Fibroblast of lung (primary cell): ENCODE measurements at regions not wholly inside any gene's neighbourhood (a gene's known extent, or its start where the extent isn't known, plus 50 kb on each side); places are given as distances from the start of the nearest gene placed in this dataset.

Experiments used
- DNase-seq, 2 donors: peaks; one replicate each; pipeline versions ENCODE4 v3.0.0 to v3.0.0-alpha.2; 2010; ENCODE audit warnings: low read depth in 2 of 2
- H2AFZ ChIP-seq: 2 replicates; pipeline ENCODE4 v1.5.1; 2012; ENCODE audit warnings: low read length, control low read depth, inconsistent platforms
- H3K27ac ChIP-seq: 2 replicates; pipeline ENCODE4 v1.5.1; 2011; ENCODE audit warnings: low read length, control low read depth; ENCODE audit not compliant: insufficient read depth
- H3K27me3 ChIP-seq: 2 replicates; pipeline ENCODE4 v1.5.1; 2011; ENCODE audit warnings: mild to moderate bottlenecking, low read length; ENCODE audit not compliant: control insufficient read depth, insufficient read depth
- H3K36me3 ChIP-seq: 2 replicates; pipeline ENCODE4 v1.5.1; 2011; ENCODE audit warnings: low read length; ENCODE audit not compliant: control insufficient read depth, insufficient read depth
- H3K4me1 ChIP-seq: 2 replicates; pipeline ENCODE4 v1.5.1; 2011; ENCODE audit warnings: low read length; ENCODE audit not compliant: control insufficient read depth, insufficient read depth; ENCODE audit errors: extremely low read depth
- H3K4me2 ChIP-seq: 2 replicates; pipeline ENCODE4 v1.5.1; 2011; ENCODE audit warnings: low read length, control low read depth; ENCODE audit not compliant: insufficient read depth; ENCODE audit errors: extremely low read depth
- H3K4me3 ChIP-seq, 4 experiments: fragments of 200-600 bp in 1 of 4; sonication (generic) in 1 of 4; replicated peaks in 1 of 4; 2 replicates each; pipeline ENCODE4 v1.5.1; 2011 to 2016; ENCODE audit warnings: low read length in 4 of 4, low read depth in 3 of 4, mild to moderate bottlenecking in 3 of 4, control low read depth in 2 of 4, inconsistent platforms in 1 of 4, mixed read lengths in 1 of 4; ENCODE audit not compliant: insufficient read depth in 1 of 4; ENCODE audit errors: control extremely low read depth in 1 of 4
- H3K79me2 ChIP-seq: 2 replicates; pipeline ENCODE4 v1.5.1; 2012; ENCODE audit warnings: mild to moderate bottlenecking, low read length, inconsistent platforms; ENCODE audit not compliant: control insufficient read depth, insufficient read depth
- H3K9ac ChIP-seq: 2 replicates; pipeline ENCODE4 v1.5.1; 2011; ENCODE audit warnings: mild to moderate bottlenecking, low read length, control low read depth; ENCODE audit not compliant: insufficient read depth
- H3K9me3 ChIP-seq: 2 replicates; pipeline ENCODE4 v1.5.1; 2012; ENCODE audit warnings: low read depth, low read length; ENCODE audit not compliant: control insufficient read depth, insufficient read depth
- H4K20me1 ChIP-seq: 2 replicates; pipeline ENCODE4 v1.5.1; 2011; ENCODE audit warnings: low read length; ENCODE audit not compliant: control insufficient read depth, insufficient read depth; ENCODE audit errors: extremely low read depth
- EZH2 ChIP-seq: IDR thresholded peaks from 2 replicates; pipeline ENCODE4 v1.5.1; 2012; ENCODE audit warnings: low read length, control low read depth, mild to moderate bottlenecking; ENCODE audit errors: missing control alignments
- TF ChIP-seq, protein P1 (sequence below), 2 donors: IDR thresholded peaks in 1 of 2; conservative IDR thresholded peaks in 1 of 2; 1 replicate in 1 of 2; 2 replicates in 1 of 2; pipeline ENCODE4 v1.5.1; 2011 to 2012; ENCODE audit warnings: low read length in 2 of 2, control low read depth in 1 of 2, inconsistent platforms in 1 of 2, low read depth in 1 of 2, mild to moderate bottlenecking in 1 of 2

DNA sequence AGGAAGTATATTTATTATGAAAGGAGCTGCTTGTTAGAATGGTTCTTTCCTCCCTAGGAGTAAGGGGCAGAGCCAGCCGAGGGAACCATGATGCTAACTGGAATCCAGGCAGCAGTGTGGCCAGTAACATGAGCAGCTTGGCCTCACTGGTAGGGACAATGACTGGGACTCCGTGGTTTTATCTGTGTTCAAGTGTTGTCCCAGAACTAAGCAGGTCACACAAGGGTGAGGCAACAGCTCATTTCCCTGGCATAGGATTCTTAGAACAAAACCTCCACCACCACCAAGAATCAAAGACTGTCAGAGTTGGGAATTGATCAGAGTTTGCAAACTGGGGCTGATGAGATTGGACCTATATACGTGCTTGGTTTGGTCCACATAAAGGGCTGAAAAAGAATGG lies 138.9 kb upstream of the COBL start:
- no peak overlapping the region for H3K9ac ChIP-seq
- no peak overlapping the region for H2AFZ ChIP-seq
- TF ChIP-seq EZH2, result no peak
- TF ChIP-seq, protein P1, sequence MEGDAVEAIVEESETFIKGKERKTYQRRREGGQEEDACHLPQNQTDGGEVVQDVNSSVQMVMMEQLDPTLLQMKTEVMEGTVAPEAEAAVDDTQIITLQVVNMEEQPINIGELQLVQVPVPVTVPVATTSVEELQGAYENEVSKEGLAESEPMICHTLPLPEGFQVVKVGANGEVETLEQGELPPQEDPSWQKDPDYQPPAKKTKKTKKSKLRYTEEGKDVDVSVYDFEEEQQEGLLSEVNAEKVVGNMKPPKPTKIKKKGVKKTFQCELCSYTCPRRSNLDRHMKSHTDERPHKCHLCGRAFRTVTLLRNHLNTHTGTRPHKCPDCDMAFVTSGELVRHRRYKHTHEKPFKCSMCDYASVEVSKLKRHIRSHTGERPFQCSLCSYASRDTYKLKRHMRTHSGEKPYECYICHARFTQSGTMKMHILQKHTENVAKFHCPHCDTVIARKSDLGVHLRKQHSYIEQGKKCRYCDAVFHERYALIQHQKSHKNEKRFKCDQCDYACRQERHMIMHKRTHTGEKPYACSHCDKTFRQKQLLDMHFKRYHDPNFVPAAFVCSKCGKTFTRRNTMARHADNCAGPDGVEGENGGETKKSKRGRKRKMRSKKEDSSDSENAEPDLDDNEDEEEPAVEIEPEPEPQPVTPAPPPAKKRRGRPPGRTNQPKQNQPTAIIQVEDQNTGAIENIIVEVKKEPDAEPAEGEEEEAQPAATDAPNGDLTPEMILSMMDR (conservative IDR thresholded peaks at IDR 0.05 in 1 of 2, IDR thresholded peaks at IDR 0.05 in 1 of 2; ENCODE audit: low read depth in 1 of 2, low read length in 2 of 2), result no peak
- H3K36me3 ChIP-seq, result no peaks in the 10 kb centered on the region
- H3K79me2 ChIP-seq, result no peaks in the 10 kb centered on the region
- no peak overlapping the region for H3K27ac ChIP-seq
- H4K20me1 ChIP-seq, result no peaks in the 10 kb centered on the region
- no peak for DNase-seq
- no peaks in the 10 kb centered on the region for H3K27me3 ChIP-seq
- H3K4me3 ChIP-seq, result no peak overlapping the region
- no peaks in the 10 kb centered on the region for H3K9me3 ChIP-seq
- H3K4me1 ChIP-seq, result no peaks in the 10 kb centered on the region
- H3K4me2 ChIP-seq, result no peak overlapping the region

DNA sequence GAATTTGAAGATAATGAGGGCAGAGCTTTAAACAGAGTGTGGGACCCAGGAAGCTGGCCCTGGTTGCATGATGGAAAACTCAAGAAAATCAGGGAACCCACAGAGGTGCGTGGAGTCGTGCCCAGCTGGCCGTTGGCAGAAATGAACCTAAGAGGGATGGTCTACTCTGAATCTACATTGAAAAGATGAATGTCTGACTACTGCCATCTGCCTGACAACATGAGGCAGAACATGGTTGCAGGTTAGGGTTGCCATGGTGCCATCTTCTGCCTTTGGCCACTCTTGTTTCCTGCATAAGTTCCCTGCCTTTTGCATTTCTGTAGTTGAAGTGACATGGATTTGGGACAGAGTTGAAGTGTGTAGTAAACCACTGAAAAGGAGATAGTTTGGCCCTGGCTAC lies 138.5 kb upstream of the COBL start:
- H3K9ac ChIP-seq, result no peak overlapping the region
- H3K4me1 ChIP-seq, result no peaks in the 10 kb centered on the region
- no peaks in the 10 kb centered on the region for H3K9me3 ChIP-seq
- no peak overlapping the region for H3K4me3 ChIP-seq
- no peak for DNase-seq
- H3K27ac ChIP-seq, result no peak overlapping the region
- H3K4me2 ChIP-seq, result no peak overlapping the region
- H3K79me2 ChIP-seq, result no peaks in the 10 kb centered on the region
- H2AFZ ChIP-seq, result no peak overlapping the region
- no peaks in the 10 kb centered on the region for H3K27me3 ChIP-seq
- no peaks in the 10 kb centered on the region for H3K36me3 ChIP-seq
- H4K20me1 ChIP-seq, result no peaks in the 10 kb centered on the region
- no peak for TF ChIP-seq EZH2
- TF ChIP-seq, protein P1 (conservative IDR thresholded peaks at IDR 0.05 in 1 of 2, IDR thresholded peaks at IDR 0.05 in 1 of 2; ENCODE audit: low read depth in 1 of 2, low read length in 2 of 2), result no peak

DNA sequence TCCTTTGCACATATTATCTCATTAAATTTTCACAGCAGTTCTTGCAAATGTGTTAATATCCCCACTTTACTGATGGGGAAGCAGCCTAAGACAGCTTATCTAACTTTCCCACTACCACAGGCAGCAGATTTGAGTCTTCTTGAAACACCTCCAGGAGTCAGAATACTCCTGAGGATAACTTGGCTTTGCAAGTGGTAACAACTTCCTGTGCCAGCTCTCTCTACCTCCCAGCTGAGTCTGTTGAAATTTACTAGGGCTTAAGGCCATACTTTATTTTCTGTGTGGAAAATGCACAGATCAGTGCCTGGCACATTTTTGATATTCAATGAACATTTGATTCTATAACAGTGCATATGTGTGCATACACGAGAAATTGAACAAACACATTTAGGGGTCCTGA lies 136.1 kb upstream of the COBL start:
- no peaks in the 10 kb centered on the region for H3K4me1 ChIP-seq
- H3K4me2 ChIP-seq, result no peak overlapping the region
- H3K79me2 ChIP-seq, result no peaks in the 10 kb centered on the region
- no peak overlapping the region for H3K4me3 ChIP-seq
- no peak overlapping the region for H2AFZ ChIP-seq
- no peaks in the 10 kb centered on the region for H4K20me1 ChIP-seq
- TF ChIP-seq EZH2, result no peak
- TF ChIP-seq, protein P1 (conservative IDR thresholded peaks at IDR 0.05 in 1 of 2, IDR thresholded peaks at IDR 0.05 in 1 of 2; ENCODE audit: low read depth in 1 of 2, low read length in 2 of 2), result no peak
- DNase-seq, result no peak
- no peak overlapping the region for H3K27ac ChIP-seq
- no peaks in the 10 kb centered on the region for H3K27me3 ChIP-seq
- no peaks in the 10 kb centered on the region for H3K36me3 ChIP-seq
- H3K9me3 ChIP-seq, result no peaks in the 10 kb centered on the region
- no peak overlapping the region for H3K9ac ChIP-seq
